ENCODE measurements at regions not wholly inside any gene's neighbourhood (a gene's known extent, or its start where the extent isn't known, plus 50 kb on each side); places are given as distances from the start of the nearest gene placed in this dataset.

GRCh38 chr4:11342401-11342800 lies 86.3 kb downstream of the HS3ST1 start:
- Mint-ChIP-seq H3K9me3 (no peaks in the 10 kb centered on the region), H3K27ac (no peak overlapping the region)

GRCh38 chr4:11341337-11342043 lies 87.2 kb downstream of the HS3ST1 start:
- DNase-seq (no peak), ATAC-seq (replicated peaks in 1 of 2) (no peak)
- Mint-ChIP-seq H3K36me3 (ENCODE audit: insufficient read depth in 2 of 2) (no peaks in the 10 kb centered on the region), H3K27ac (no peak overlapping the region), H3K4me3 (no peak overlapping the region), H3K27me3 (ENCODE audit: low read depth) (no peaks in the 10 kb centered on the region), H3K4me1 (ENCODE audit: low read depth) (no peaks in the 10 kb centered on the region), H3K9me3 (no peaks in the 10 kb centered on the region)

More at GRCh38 chr4:11342401-11342800, 86.3 kb downstream of the HS3ST1 start:
- DNase-seq (no peak), ATAC-seq (replicated peaks in 1 of 2) (no peak)
- Mint-ChIP-seq H3K36me3 (ENCODE audit: insufficient read depth in 2 of 2) (no peaks in the 10 kb centered on the region), H3K27me3 (ENCODE audit: low read depth) (no peaks in the 10 kb centered on the region), H3K4me3 (no peak overlapping the region), H3K4me1 (ENCODE audit: low read depth) (no peaks in the 10 kb centered on the region)

GRCh38 chr4:11338956-11339782 lies 89.5 kb downstream of the HS3ST1 start:
- Mint-ChIP-seq H3K9me3 (no peaks in the 10 kb centered on the region), H3K27me3 (ENCODE audit: low read depth) (no peaks in the 10 kb centered on the region), H3K36me3 (ENCODE audit: insufficient read depth in 2 of 2) (no peaks in the 10 kb centered on the region), H3K4me1 (ENCODE audit: low read depth) (no peaks in the 10 kb centered on the region), H3K27ac (no peak overlapping the region), H3K4me3 (no peak overlapping the region)
- ATAC-seq (replicated peaks in 1 of 2) (no peak), DNase-seq (no peak)

- H3K9me3 Mint-ChIP-seq: peaks cover 0 to 3% of the 10 kb centered on the region in 2 donors
- no peaks in the 10 kb centered on the region for H3K27me3 Mint-ChIP-seq (ENCODE audit: low read depth)
- no peak overlapping the region for H3K27ac Mint-ChIP-seq
- no peaks in the 10 kb centered on the region for H3K4me1 Mint-ChIP-seq (ENCODE audit: low read depth)
- ATAC-seq (replicated peaks in 1 of 2) (no peak), DNase-seq (no peak)
- no peaks in the 10 kb centered on the region for H3K36me3 Mint-ChIP-seq (ENCODE audit: insufficient read depth in 2 of 2)
- H3K4me3 Mint-ChIP-seq: no peak overlapping the region
Measured at GRCh38 chr4:11337287-11337686, 91.4 kb downstream of the HS3ST1 start.

- H3K27ac Mint-ChIP-seq: no peak overlapping the region
- ATAC-seq (replicated peaks in 1 of 2): no peak
Measured at GRCh38 chr4:11336435-11336834, 92.3 kb downstream of the HS3ST1 start.

GRCh38 chr4:11334887-11335286 lies 93.8 kb downstream of the HS3ST1 start:
- H3K4me1 Mint-ChIP-seq (ENCODE audit: low read depth): no peaks in the 10 kb centered on the region

More at GRCh38 chr4:11336435-11336834, 92.3 kb downstream of the HS3ST1 start:
- H3K9me3 Mint-ChIP-seq: peaks cover 0 to 3% of the 10 kb centered on the region in 2 donors
- no peak for DNase-seq
- H3K36me3 Mint-ChIP-seq (ENCODE audit: insufficient read depth in 2 of 2): no peaks in the 10 kb centered on the region
- no peak overlapping the region for H3K4me3 Mint-ChIP-seq
- H3K4me1 Mint-ChIP-seq (ENCODE audit: low read depth): no peaks in the 10 kb centered on the region
- no peaks in the 10 kb centered on the region for H3K27me3 Mint-ChIP-seq (ENCODE audit: low read depth)

GRCh38 chr4:11328401-11328800 lies 100.3 kb downstream of the HS3ST1 start:
- H3K4me3 Mint-ChIP-seq: no peak overlapping the region
- no peaks in the 10 kb centered on the region for H3K27me3 Mint-ChIP-seq (ENCODE audit: low read depth)
- peaks cover 2 to 3% of the 10 kb centered on the region in 2 donors for H3K9me3 Mint-ChIP-seq
- no peaks in the 10 kb centered on the region for H3K36me3 Mint-ChIP-seq (ENCODE audit: insufficient read depth in 2 of 2)
- DNase-seq (no peak), ATAC-seq (replicated peaks in 1 of 2) (no peak)
- no peaks in the 10 kb centered on the region for H3K4me1 Mint-ChIP-seq (ENCODE audit: low read depth)
- H3K27ac Mint-ChIP-seq: no peak overlapping the region

More at GRCh38 chr4:11334887-11335286, 93.8 kb downstream of the HS3ST1 start:
- no peak overlapping the region for H3K4me3 Mint-ChIP-seq
- ATAC-seq (replicated peaks in 1 of 2) (no peak), DNase-seq (no peak)
- H3K27me3 Mint-ChIP-seq (ENCODE audit: low read depth): no peaks in the 10 kb centered on the region
- no peaks in the 10 kb centered on the region for H3K36me3 Mint-ChIP-seq (ENCODE audit: insufficient read depth in 2 of 2)
- no peak overlapping the region for H3K27ac Mint-ChIP-seq
- peaks cover 0 to 3% of the 10 kb centered on the region in 2 donors for H3K9me3 Mint-ChIP-seq

- ATAC-seq (replicated peaks in 1 of 2): no peak
- H3K4me3 Mint-ChIP-seq: no peak overlapping the region
- DNase-seq: no peak
- H3K4me1 Mint-ChIP-seq (ENCODE audit: low read depth): no peaks in the 10 kb centered on the region
- peaks cover 6 to 10% of the 10 kb centered on the region in 2 donors for H3K9me3 Mint-ChIP-seq
- H3K27ac Mint-ChIP-seq: no peak overlapping the region
- H3K27me3 Mint-ChIP-seq (ENCODE audit: low read depth): no peaks in the 10 kb centered on the region
- H3K36me3 Mint-ChIP-seq (ENCODE audit: insufficient read depth in 2 of 2): peaks cover 0 to 3% of the 10 kb centered on the region in 2 donors
Measured at GRCh38 chr4:11326021-11326420, 102.7 kb downstream of the HS3ST1 start.

- ATAC-seq (replicated peaks in 1 of 2) (no peak), DNase-seq (no peak)
- H3K4me1 Mint-ChIP-seq (ENCODE audit: low read depth): no peaks in the 10 kb centered on the region
- no peak overlapping the region for H3K4me3 Mint-ChIP-seq
- H3K27me3 Mint-ChIP-seq (ENCODE audit: low read depth): no peaks in the 10 kb centered on the region
- H3K36me3 Mint-ChIP-seq (ENCODE audit: insufficient read depth in 2 of 2): peaks cover 0 to 3% of the 10 kb centered on the region in 2 donors
- H3K27ac Mint-ChIP-seq: no peak overlapping the region
- H3K9me3 Mint-ChIP-seq: peaks cover 6 to 10% of the 10 kb centered on the region in 2 donors
Measured at GRCh38 chr4:11323771-11324170, 104.9 kb downstream of the HS3ST1 start.

- Mint-ChIP-seq H3K27ac (no peak overlapping the region), H3K9me3 (peaks cover 2 to 10% of the 10 kb centered on the region in 2 donors), H3K4me3 (no peak overlapping the region), H3K27me3 (ENCODE audit: low read depth) (peaks cover 14% of the 10 kb centered on the region), H3K36me3 (ENCODE audit: insufficient read depth in 2 of 2) (no peaks in the 10 kb centered on the region), H3K4me1 (ENCODE audit: low read depth) (no peaks in the 10 kb centered on the region)
- DNase-seq: no peak
- ATAC-seq (replicated peaks in 1 of 2): no peak
Measured at GRCh38 chr4:11313157-11313943, 115.3 kb downstream of the HS3ST1 start.

- no peak for DNase-seq
- Mint-ChIP-seq H3K4me3 (no peak overlapping the region), H3K4me1 (ENCODE audit: low read depth) (no peaks in the 10 kb centered on the region), H3K36me3 (ENCODE audit: insufficient read depth in 2 of 2) (no peaks in the 10 kb centered on the region), H3K27ac (no peak overlapping the region), H3K27me3 (ENCODE audit: low read depth) (peaks cover 14% of the 10 kb centered on the region), H3K9me3 (peaks cover 0 to 11% of the 10 kb centered on the region in 2 donors)
- ATAC-seq (replicated peaks in 1 of 2): no peak
Measured at GRCh38 chr4:11312389-11312788, 116.3 kb downstream of the HS3ST1 start.

- ATAC-seq (replicated peaks in 1 of 2): no peak
- DNase-seq: no peak
- no peaks in the 10 kb centered on the region for H3K36me3 Mint-ChIP-seq (ENCODE audit: insufficient read depth in 2 of 2)
- H3K4me1 Mint-ChIP-seq (ENCODE audit: low read depth): peaks cover 9% of the 10 kb centered on the region
- H3K27me3 Mint-ChIP-seq (ENCODE audit: low read depth): peaks cover 14% of the 10 kb centered on the region
- no peak overlapping the region for H3K4me3 Mint-ChIP-seq
- H3K27ac Mint-ChIP-seq: no peak overlapping the region
- H3K9me3 Mint-ChIP-seq: peaks cover 0 to 2% of the 10 kb centered on the region in 2 donors
Measured at GRCh38 chr4:11301075-11301660, 127.5 kb downstream of the HS3ST1 start.
